WTC11 (cell line): ENCODE measurements at regions not wholly inside any gene's neighbourhood (a gene's known extent, or its start where the extent isn't known, plus 50 kb on each side); places are given as distances from the start of the nearest gene placed in this dataset.

Experiments used
- ATAC-seq: fragments of 200-7000 bp; cut with Tn5 transposase; 2 replicates; pipeline ENCODE4 v1.10.0; 2021; ENCODE audit warnings: mild to moderate bottlenecking, moderate library complexity
- CTCF ChIA-PET: fragments of 300-600 bp; sonication (Branson Sonifier 250); formaldehyde crosslinking; loops from one replicate; lab custom pipeline; 2021; ENCODE audit warnings: antibody characterized with exemption; lab: Charles Lee
- POLR2A ChIA-PET: fragments of 350-600 bp; sonication (Branson Sonifier 250); formaldehyde crosslinking; loops from one replicate; lab custom pipeline; 2021; ENCODE audit warnings: antibody characterized with exemption; lab: Charles Lee
- DNase-seq: peaks from one replicate; pipeline ENCODE4 v3.0.0; 2021; ENCODE audit warnings: low spot score
- H3K27ac Mint-ChIP-seq: 2 replicates; pipeline ENCODE4 v1.8.0; 2021; ENCODE audit warnings: mixed read lengths
- H3K27me3 Mint-ChIP-seq: 2 replicates; pipeline ENCODE4 v1.8.0; 2021; ENCODE audit warnings: low read depth, mild to moderate bottlenecking, moderate library complexity, mixed read lengths
- H3K36me3 Mint-ChIP-seq: 2 replicates; pipeline ENCODE4 v1.8.0; 2021; ENCODE audit warnings: mixed read lengths
- H3K4me1 Mint-ChIP-seq: 2 replicates; pipeline ENCODE4 v1.8.0; 2022; ENCODE audit warnings: mixed read lengths
- H3K4me3 Mint-ChIP-seq: 2 replicates; pipeline ENCODE4 v1.8.0; 2021; ENCODE audit warnings: mild to moderate bottlenecking, moderate library complexity, mixed read lengths
- H3K9me3 Mint-ChIP-seq: 2 replicates; pipeline ENCODE4 v1.8.0; 2021; ENCODE audit warnings: mixed read lengths
- CDX4 ChIP-seq: fragments of 250-450 bp; sonication (Bioruptor Pico); IDR thresholded peaks from 2 replicates; pipeline ENCODE4 v1.9.0; 2021; ENCODE audit warnings: moderate library complexity, mild to moderate bottlenecking, inconsistent platforms, borderline replicate concordance
- CREB1 ChIP-seq: sonication (generic); formaldehyde crosslinking; IDR thresholded peaks from 2 replicates; pipeline ENCODE4 v1.8.0; 2023; ENCODE audit warnings: mild to moderate bottlenecking, missing genetic modification reagents
- ELF4 ChIP-seq: sonication (generic); formaldehyde crosslinking; IDR thresholded peaks from 2 replicates; pipeline ENCODE4 v1.8.1; 2022; ENCODE audit warnings: low read depth, mild to moderate bottlenecking, moderate library complexity, missing genetic modification reagents
- EMX1 ChIP-seq: fragments of 250-450 bp; sonication (Bioruptor Pico); IDR thresholded peaks from 2 replicates; pipeline ENCODE4 v1.8.0; 2021; ENCODE audit warnings: mild to moderate bottlenecking
- ERG ChIP-seq: fragments of 250-450 bp; sonication (Bioruptor Pico); IDR thresholded peaks from 2 replicates; pipeline ENCODE4 v1.8.0; 2021; ENCODE audit warnings: mild to moderate bottlenecking
- ETV6 ChIP-seq: sonication (generic); formaldehyde crosslinking; IDR thresholded peaks from 2 replicates; pipeline ENCODE4 v1.8.1; 2022; ENCODE audit warnings: mild to moderate bottlenecking, missing genetic modification reagents
- MAX ChIP-seq: sonication (generic); formaldehyde crosslinking; IDR thresholded peaks from 2 replicates; pipeline ENCODE4 v1.8.0; 2022; ENCODE audit warnings: mild to moderate bottlenecking, missing genetic modification reagents
- MYBL2 ChIP-seq: sonication (generic); formaldehyde crosslinking; IDR thresholded peaks from 2 replicates; pipeline ENCODE4 v1.8.1; 2023; ENCODE audit warnings: mild to moderate bottlenecking, moderate library complexity, missing genetic modification reagents
- NFATC4 ChIP-seq: fragments of 250-450 bp; sonication (Bioruptor Pico); IDR thresholded peaks from 2 replicates; pipeline ENCODE4 v1.9.0; 2021; ENCODE audit warnings: mild to moderate bottlenecking
- NFYB ChIP-seq: sonication (generic); formaldehyde crosslinking; conservative IDR thresholded peaks from 2 replicates; pipeline ENCODE4 v1.8.0; 2022; ENCODE audit warnings: low read depth, missing genetic modification reagents
- NR2C2 ChIP-seq: sonication (generic); formaldehyde crosslinking; IDR thresholded peaks from 2 replicates; pipeline ENCODE4 v1.8.0; 2022; ENCODE audit warnings: mild to moderate bottlenecking, missing genetic modification reagents
- PREB ChIP-seq: sonication (generic); formaldehyde crosslinking; IDR thresholded peaks from 2 replicates; pipeline ENCODE4 v1.8.1; 2022; ENCODE audit warnings: mild to moderate bottlenecking, missing genetic modification reagents, moderate library complexity, borderline replicate concordance
- SP1 ChIP-seq: sonication (generic); formaldehyde crosslinking; conservative IDR thresholded peaks from 2 replicates; pipeline ENCODE4 v1.8.1; 2022; ENCODE audit warnings: missing genetic modification reagents
- TEAD1 ChIP-seq: sonication (generic); formaldehyde crosslinking; IDR thresholded peaks from 2 replicates; pipeline ENCODE4 v1.8.0; 2022; ENCODE audit warnings: mild to moderate bottlenecking, missing genetic modification reagents
- TEAD4 ChIP-seq: sonication (generic); formaldehyde crosslinking; IDR thresholded peaks from 2 replicates; pipeline ENCODE4 v1.8.0; 2022; ENCODE audit warnings: mild to moderate bottlenecking, missing genetic modification reagents
- USF1 ChIP-seq: sonication (generic); formaldehyde crosslinking; IDR thresholded peaks from 2 replicates; pipeline ENCODE4 v1.8.0; 2022; ENCODE audit warnings: mild to moderate bottlenecking, missing genetic modification reagents
- ZMAT4 ChIP-seq: fragments of 250-450 bp; sonication (Bioruptor Pico); IDR thresholded peaks from 2 replicates; pipeline ENCODE4 v1.9.0; 2021; ENCODE audit warnings: mild to moderate bottlenecking
- ZNF423 ChIP-seq: fragments of 250-450 bp; sonication (Bioruptor Pico); IDR thresholded peaks from 2 replicates; pipeline ENCODE4 v2.1.2; 2022; ENCODE audit warnings: mild to moderate bottlenecking, moderate library complexity
- ZNF512 ChIP-seq: sonication (generic); formaldehyde crosslinking; IDR thresholded peaks from 2 replicates; pipeline ENCODE4 v1.8.1; 2022; ENCODE audit warnings: missing genetic modification reagents, borderline replicate concordance

- H3K27me3 Mint-ChIP-seq: no peaks in the 10 kb centered on the region
- ChIA-PET CTCF (no interaction called here), POLR2A (no interaction called here)
- peaks cover 13% of the 10 kb centered on the region for H3K4me1 Mint-ChIP-seq
- H3K27ac Mint-ChIP-seq: no peak overlapping the region
- H3K36me3 Mint-ChIP-seq: no peaks in the 10 kb centered on the region
- H3K4me3 Mint-ChIP-seq: no peak overlapping the region
- peaks cover 10% of the 10 kb centered on the region for H3K9me3 Mint-ChIP-seq
- no peak for DNase-seq
- TF ChIP-seq ETV6 (no peak), ERG (CRISPR knock-in tag) (no peak), EMX1 (no peak), PREB (CRISPR knock-in tag) (no peak), MYBL2 (CRISPR knock-in tag) (no peak), MAX (CRISPR knock-in tag) (no peak), ZNF512 (CRISPR knock-in tag) (no peak), CDX4 (CRISPR knock-in tag) (no peak)
- no peak; the same call in 1 of the 2 replicates for ATAC-seq
These were observed 441.8 kb upstream of the CXADR start for GRCh38 chr21:17071093-17071492.

GRCh38 chr21:17081193-17081592 lies 431.6 kb upstream of the CXADR start:
- Mint-ChIP-seq H3K4me1 (peaks cover 5% of the 10 kb centered on the region), H3K9me3 (peaks cover 4% of the 10 kb centered on the region), H3K27me3 (no peaks in the 10 kb centered on the region), H3K36me3 (no peaks in the 10 kb centered on the region), H3K4me3 (no peak overlapping the region), H3K27ac (no peak overlapping the region)
- DNase-seq (no peak), ATAC-seq (no peak)
- ChIA-PET CTCF (no interaction called here), POLR2A (no interaction called here)
- TF ChIP-seq TEAD1 (CRISPR knock-in tag): no peak
- no peak for TF ChIP-seq NR2C2 (CRISPR knock-in tag)
- TF ChIP-seq ELF4: no peak
- no peak for TF ChIP-seq USF1 (CRISPR knock-in tag)
- TF ChIP-seq PREB (CRISPR knock-in tag): no peak

- Mint-ChIP-seq H3K9me3 (peaks cover 4% of the 10 kb centered on the region), H3K4me3 (no peak overlapping the region), H3K27me3 (no peaks in the 10 kb centered on the region; the same call in 1 of the 2 replicates), H3K36me3 (no peaks in the 10 kb centered on the region), H3K4me1 (peaks cover 5% of the 10 kb centered on the region), H3K27ac (no peak overlapping the region)
- ChIA-PET POLR2A (no interaction called here), CTCF (no interaction called here)
- ATAC-seq: no peak
- TF ChIP-seq SP1 (CRISPR knock-in tag): no peak
- no peak for TF ChIP-seq NFATC4 (CRISPR knock-in tag)
- TF ChIP-seq NFYB (CRISPR knock-in tag): no peak
- no peak for TF ChIP-seq USF1 (CRISPR knock-in tag)
- no peak for TF ChIP-seq ZNF423
- no peak for TF ChIP-seq TEAD4 (CRISPR knock-in tag)
- TF ChIP-seq CDX4 (CRISPR knock-in tag): no peak
- TF ChIP-seq CREB1: no peak
- no peak for TF ChIP-seq EMX1
- no peak for TF ChIP-seq ZMAT4 (CRISPR knock-in tag)
- no peak for DNase-seq
These were observed 429.9 kb upstream of the CXADR start for GRCh38 chr21:17082843-17083483.
